HL-60 (cell line): ENCODE measurements at regions not wholly inside any gene's neighbourhood (a gene's known extent, or its start where the extent isn't known, plus 50 kb on each side); places are given as distances from the start of the nearest gene placed in this dataset.

Experiments
- DNase-seq, 2 experiments: peaks; one replicate each; pipeline ENCODE4 v3.0.0-alpha.2; 2010 to 2020; ENCODE audit warnings: low read depth in 1 of 2, low spot score in 1 of 2
- H3K27ac ChIP-seq: fragments of 250-450 bp; sonication (Bioruptor Pico); replicated peaks from 2 replicates; pipeline ENCODE4 v1.5.1; 2020; ENCODE audit warnings: mild to moderate bottlenecking, moderate library complexity
- H3K27me3 ChIP-seq: fragments of 250-450 bp; sonication (Bioruptor Pico); 2 replicates; pipeline ENCODE4 v1.5.1; 2021; ENCODE audit warnings: mild to moderate bottlenecking, moderate library complexity; ENCODE audit not compliant: insufficient read depth, poor library complexity, severe bottlenecking
- H3K4me3 ChIP-seq: replicated peaks from 2 replicates; pipeline ENCODE4 v1.5.1; 2011; ENCODE audit warnings: mild to moderate bottlenecking, control low read depth, low read length; ENCODE audit not compliant: insufficient read depth
- CTCF ChIP-seq: IDR thresholded peaks from one replicate; pipeline ENCODE4 v1.5.1; 2011; ENCODE audit warnings: low read length, control low read depth, inconsistent platforms; ENCODE audit not compliant: insufficient read depth
- GABPA ChIP-seq: IDR thresholded peaks from 2 replicates; pipeline ENCODE4 v1.6.1; 2012; ENCODE audit warnings: low read depth
- POLR2AphosphoS5 ChIP-seq: IDR thresholded peaks from 2 replicates; pipeline ENCODE4 v1.6.1; 2012; ENCODE audit warnings: low read depth
- REST ChIP-seq: IDR thresholded peaks from 2 replicates; pipeline ENCODE4 v1.6.1; 2012; ENCODE audit warnings: low read depth; ENCODE audit not compliant: insufficient replicate concordance
- SPI1 ChIP-seq: IDR thresholded peaks from 2 replicates; pipeline ENCODE4 v1.6.1; 2012; ENCODE audit warnings: low read depth, mild to moderate bottlenecking, borderline replicate concordance

DNA sequence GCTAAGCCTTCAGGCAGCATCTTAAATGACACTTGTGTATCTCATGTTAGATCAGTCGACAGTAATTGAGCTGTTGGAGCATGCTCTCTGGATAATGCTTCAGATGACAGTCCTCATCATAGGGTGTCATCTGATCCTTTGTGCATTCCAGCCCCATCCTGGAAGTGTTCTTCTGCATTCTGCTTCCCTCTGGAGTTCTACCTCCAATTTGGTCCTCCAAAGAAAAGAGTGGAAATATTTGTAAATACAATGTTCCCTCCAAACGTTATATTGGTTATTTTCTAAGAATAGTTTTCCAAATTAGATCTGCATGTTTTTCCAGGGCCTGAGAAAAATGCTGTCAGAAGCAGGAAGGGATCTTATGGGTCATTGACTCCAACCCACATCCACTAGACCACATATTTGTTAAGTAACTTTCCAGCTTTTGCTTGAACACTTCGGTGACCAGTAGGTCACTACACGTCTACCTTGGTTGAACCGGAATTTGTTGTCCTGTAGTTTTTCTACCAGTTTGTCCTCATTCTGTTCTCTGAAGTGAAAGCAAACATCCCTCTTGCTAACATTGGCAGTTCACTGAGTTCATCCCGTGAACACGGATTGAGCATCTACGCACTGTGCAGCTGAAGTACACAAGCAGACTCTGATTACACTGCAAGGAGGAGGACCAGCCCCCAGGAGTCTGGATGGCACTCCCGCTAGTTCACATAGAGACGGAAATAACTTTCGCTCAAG lies 136.0 kb downstream of the TLR5 start:
- DNase-seq, result no peak
- no peak overlapping the region for H3K4me3 ChIP-seq
- H3K27ac ChIP-seq, result no peak overlapping the region
- peaks cover 2% of the 10 kb centered on the region for H3K27me3 ChIP-seq
- TF ChIP-seq CTCF, result no peak
- no peak for TF ChIP-seq POLR2AphosphoS5
- TF ChIP-seq GABPA, result no peak

GRCh38 chr1:223007935-223008334 lies 135.1 kb downstream of the TLR5 start:
- Histone ChIP-seq H3K27me3 (peaks cover 2% of the 10 kb centered on the region), H3K27ac (no peak overlapping the region), H3K4me3 (no peak overlapping the region)
- DNase-seq, result no peak
- TF ChIP-seq GABPA (no peak), POLR2AphosphoS5 (no peak), SPI1 (no peak), CTCF (no peak), REST (no peak)

- TF ChIP-seq GABPA (no peak), POLR2AphosphoS5 (no peak), REST (no peak), CTCF (no peak), SPI1 (no peak)
- Histone ChIP-seq H3K27ac (no peak overlapping the region), H3K4me3 (no peak overlapping the region), H3K27me3 (peaks cover 2% of the 10 kb centered on the region)
- no peak for DNase-seq
Measured at GRCh38 chr1:223008808-223009207, 134.2 kb downstream of the TLR5 start.

- no peak for DNase-seq
- H3K27ac ChIP-seq, result no peak overlapping the region
Measured at GRCh38 chr1:223009406-223009805, 133.6 kb downstream of the TLR5 start.

More at GRCh38 chr1:223009406-223009805, 133.6 kb downstream of the TLR5 start:
- peaks cover 2% of the 10 kb centered on the region for H3K27me3 ChIP-seq
- H3K4me3 ChIP-seq, result no peak overlapping the region
- TF ChIP-seq CTCF (no peak), GABPA (no peak), REST (no peak), POLR2AphosphoS5 (no peak), SPI1 (no peak)
